GM21825 (cell line): ENCODE measurements at regions not wholly inside any gene's neighbourhood (a gene's known extent, or its start where the extent isn't known, plus 50 kb on each side); places are given as distances from the start of the nearest gene placed in this dataset.
"Not testable (repeated sequence)": the region's sequence is repeated elsewhere in the genome, so short reads cannot be mapped to it uniquely, and the experiment has no call there.

Experiments used
- ATAC-seq: cut with Tn5 transposase; IDR thresholded peaks from one replicate; pipeline ENCODE4 v1.9.1; 2021; ENCODE audit warnings: mild to moderate bottlenecking, moderate library complexity; ENCODE audit not compliant: unreplicated experiment

- ATAC-seq: no peak
Measured at GRCh38 chr20:1757606-1758512, 100.3 kb upstream of the SIRPG start.

- no peak for ATAC-seq
Measured at GRCh38 chr20:1757072-1757471, 99.5 kb upstream of the SIRPG start.

DNA sequence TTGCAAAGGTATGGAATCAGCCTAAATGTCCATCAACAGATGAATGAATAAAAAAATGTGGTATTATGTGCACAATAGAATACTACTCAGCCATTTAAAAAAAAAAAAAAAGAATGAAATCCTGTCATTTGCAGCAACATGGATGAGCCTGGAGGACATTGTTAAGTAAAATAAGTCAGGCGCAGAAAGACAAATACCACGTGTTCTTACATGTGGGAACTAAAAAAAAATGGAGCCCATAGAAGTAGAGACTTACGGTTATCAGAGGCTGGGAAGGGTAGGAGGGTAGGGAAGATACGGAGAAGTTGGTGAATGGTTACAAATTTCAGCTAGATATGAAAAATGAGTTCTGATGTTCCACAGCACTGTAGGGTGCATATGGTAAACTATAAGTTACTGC is 97.2 kb upstream of the SIRPG start:
- no peak for ATAC-seq

DNA sequence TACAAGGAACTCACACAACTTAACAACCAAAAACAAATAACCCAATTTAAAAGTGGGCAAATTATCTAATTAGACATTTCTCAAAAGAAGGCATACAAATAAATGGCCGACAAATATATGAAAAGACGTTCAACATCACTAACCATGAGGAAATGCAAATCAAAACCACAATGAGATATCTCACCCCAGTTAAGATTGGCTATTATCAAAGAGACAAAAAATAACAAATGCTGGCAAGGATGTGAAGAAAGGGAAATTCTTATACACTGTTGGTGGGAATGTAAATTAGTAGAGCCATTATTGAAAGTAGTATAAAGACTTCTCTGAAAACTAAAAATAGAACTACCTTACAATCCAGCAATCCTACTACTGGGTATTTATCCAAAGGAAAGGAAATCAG is 96.7 kb upstream of the SIRPG start:
- no peak for ATAC-seq

GRCh38 chr20:1752045-1752444 is 94.5 kb upstream of the SIRPG start:
- no peak for ATAC-seq

DNA sequence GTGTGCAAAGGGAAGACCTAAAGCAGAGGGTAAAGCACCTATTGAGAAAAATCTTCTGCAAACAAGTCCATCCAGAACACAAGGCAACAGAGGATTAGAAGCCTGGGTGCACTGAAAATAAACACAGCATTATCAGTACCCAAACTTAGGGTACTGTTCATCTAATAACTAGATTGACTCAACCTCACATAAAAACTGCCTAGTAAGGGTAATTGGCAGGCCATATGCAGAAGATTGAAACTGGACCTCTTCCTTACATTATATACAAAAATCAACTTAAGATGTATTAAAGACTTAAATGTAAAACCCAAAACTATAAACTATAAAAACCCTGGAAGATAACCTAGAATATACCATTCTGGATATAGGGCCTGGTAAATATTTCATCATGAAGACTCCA is 91.2 kb upstream of the SIRPG start:
- no peak for ATAC-seq

DNA sequence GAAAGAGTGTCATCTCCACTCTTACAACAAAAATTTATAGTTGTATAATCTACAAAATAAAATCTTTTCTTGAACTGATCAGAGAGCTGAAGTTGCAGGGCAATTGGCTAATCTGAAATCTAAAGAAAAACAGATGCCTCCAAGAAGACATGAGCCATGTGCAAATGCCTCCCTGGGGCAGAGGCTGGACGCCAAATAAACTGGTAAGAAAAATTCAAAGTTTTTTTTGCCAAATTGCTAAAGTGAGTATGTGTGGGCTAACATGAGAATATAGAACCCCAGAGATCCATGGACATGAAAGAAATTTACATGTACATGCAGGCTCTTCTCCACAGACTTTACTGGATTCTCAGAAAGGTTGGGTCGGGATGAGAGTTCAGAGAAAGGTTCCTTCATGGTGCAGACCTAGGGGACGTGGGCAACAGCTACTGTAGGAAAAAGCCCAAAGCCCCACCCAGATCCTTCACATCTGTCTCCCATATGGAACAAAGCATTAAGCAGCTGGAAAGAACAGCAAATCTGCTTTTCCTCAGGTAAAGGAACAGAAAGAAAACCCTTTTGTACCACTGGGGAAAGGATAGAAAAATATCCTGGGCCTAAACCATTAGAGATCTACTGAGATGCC is 90.5 kb upstream of the SIRPG start:
- ATAC-seq: no peak

DNA sequence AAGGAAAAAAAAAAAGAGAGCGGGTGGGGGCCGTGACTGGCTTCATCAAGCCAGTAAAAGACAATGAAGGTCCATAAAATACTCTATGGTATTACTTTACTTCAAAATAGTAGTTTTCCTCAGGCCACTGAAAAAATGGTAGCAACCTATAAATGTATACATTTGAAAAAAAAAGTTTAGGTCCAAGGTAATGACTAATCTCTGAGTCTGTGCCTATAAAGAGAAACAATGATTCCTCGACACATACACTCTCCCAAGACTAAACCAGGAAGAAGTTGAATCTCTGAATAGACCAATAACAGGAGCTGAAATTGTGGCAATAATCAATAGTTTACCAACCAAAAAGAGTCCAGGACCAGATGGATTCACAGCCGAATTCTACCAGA is 84.5 kb upstream of the SIRPG start:
- ATAC-seq: not testable (repeated sequence)

DNA sequence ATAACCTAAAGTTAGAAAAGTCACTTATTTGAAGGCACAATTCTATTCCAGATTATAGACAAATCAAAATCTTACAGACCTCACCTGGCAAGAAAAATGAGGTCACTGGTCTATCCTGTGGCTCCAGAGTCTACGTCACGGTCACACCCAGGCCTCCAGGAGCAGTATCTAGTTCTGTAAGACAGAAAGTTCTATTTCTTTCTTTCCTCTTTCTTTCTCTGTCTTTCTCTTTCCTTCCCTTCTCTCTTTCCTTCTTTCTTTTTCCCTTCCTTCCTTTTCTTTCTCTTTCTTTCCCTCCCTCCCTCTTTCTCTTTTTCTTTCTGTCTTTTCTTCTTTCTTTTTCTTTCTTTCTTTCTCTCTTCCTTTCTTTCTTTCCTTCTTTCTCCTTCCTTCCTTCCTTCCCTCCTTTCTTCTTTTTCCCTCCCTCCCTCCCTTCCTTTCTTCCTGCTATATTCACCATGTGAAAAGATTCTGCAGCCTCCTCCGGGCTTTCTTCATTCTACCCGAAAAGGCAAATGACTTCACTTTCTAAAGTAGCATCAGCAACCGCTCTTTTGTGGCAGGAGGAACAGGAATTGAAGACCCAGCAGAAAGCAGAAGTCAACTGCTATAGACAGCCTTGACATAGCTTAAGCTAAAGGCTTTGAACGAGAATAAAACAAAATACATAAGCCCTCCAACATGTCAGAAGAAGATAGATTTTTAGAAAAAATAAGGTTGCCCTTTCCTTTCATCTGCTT is 83.9 kb upstream of the SIRPG start:
- ATAC-seq: no peak

DNA sequence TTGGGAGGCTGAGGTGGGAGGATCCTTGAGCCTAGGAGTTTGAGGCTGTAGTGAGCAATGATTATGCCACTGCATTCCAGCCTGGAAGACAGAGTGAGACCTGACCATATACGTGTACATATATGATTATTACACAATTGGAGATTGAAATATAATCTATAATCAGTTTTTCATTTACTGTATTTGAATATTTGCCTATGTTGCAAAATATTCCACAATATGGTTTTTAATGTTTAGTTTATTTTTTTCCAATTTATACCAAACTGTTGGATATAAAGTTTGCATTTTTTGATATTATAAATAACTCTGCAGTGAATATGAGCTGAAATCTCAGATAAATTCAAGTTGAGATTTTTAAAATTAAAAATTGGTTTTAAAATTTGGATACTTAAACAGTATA is 79.6 kb upstream of the SIRPG start:
- no peak for ATAC-seq

DNA sequence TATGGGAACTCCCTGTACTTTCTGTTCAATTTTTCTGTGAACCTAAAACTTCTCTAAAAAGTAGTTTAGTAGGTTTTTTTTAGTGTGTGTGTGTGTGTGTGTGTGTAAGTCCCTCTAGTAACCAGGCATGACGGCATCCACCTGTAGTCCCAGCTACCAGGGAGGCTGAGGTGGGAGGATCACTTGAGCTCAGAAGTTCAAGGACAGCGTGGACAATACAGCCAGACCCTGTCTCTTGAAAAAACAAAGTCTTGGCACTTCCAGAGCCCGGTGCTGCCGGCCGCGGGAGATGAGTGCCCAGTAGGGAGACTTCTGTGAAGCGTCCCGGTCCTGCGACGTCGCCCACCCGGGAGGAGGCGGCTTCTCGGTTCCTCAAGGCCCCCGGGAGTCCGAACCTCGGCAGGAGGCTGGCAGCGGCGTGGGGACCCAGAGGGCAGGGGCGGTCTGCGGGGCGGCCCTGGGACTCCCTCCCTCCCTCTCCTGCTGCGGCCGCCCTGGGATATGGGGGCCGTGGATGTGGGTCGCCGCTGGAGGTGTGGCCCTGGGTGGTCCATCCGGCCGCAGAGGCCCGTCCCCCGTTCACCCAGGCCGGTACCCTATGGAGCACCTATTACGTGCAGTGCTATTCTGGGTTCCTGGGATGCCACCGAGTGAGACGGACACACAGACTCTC is 78.0 kb upstream of the SIRPG start:
- no peak for ATAC-seq

- ATAC-seq: no peak
Measured at GRCh38 chr20:1734269-1734858, 76.8 kb upstream of the SIRPG start.

GRCh38 chr20:1731828-1732375 is 74.3 kb upstream of the SIRPG start:
- not testable (repeated sequence) for ATAC-seq

GRCh38 chr20:1730981-1731711 is 73.6 kb upstream of the SIRPG start:
- not testable (repeated sequence) for ATAC-seq

GRCh38 chr20:1727303-1727702 is 69.7 kb upstream of the SIRPG start:
- not testable (repeated sequence) for ATAC-seq

- ATAC-seq: no peak
Measured at GRCh38 chr20:1724901-1725300, 67.3 kb upstream of the SIRPG start.

DNA sequence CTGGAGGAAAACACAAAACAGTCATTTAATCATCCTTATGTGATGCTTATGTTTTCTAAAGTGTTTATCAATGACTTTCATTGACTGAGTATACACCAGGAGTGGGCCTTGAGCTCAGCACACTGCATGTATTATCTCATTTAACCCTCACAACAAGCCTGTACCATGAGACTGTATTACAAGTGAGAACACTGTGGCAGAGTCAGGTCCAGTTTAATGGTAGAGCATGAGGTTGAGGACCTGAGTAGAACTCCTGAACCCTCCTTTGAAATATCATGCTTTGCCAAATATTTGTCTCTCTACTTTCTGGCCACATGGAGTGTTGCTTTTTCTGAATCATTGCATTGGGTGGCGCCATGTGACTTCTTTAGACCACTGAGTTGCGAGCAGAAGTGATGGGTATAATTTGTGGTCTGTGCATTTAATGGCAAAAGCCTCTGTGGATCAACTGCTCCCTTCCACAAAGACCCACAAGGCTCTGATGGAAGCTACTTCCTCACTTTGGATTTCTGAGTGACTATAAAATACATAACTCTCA is 65.0 kb upstream of the SIRPG start:
- ATAC-seq: no peak

GRCh38 chr20:1721687-1722512 is 64.3 kb upstream of the SIRPG start:
- ATAC-seq: no peak
